ENCODE measurements at regions not wholly inside any gene's neighbourhood (a gene's known extent, or its start where the extent isn't known, plus 50 kb on each side); places are given as distances from the start of the nearest gene placed in this dataset.

DNA sequence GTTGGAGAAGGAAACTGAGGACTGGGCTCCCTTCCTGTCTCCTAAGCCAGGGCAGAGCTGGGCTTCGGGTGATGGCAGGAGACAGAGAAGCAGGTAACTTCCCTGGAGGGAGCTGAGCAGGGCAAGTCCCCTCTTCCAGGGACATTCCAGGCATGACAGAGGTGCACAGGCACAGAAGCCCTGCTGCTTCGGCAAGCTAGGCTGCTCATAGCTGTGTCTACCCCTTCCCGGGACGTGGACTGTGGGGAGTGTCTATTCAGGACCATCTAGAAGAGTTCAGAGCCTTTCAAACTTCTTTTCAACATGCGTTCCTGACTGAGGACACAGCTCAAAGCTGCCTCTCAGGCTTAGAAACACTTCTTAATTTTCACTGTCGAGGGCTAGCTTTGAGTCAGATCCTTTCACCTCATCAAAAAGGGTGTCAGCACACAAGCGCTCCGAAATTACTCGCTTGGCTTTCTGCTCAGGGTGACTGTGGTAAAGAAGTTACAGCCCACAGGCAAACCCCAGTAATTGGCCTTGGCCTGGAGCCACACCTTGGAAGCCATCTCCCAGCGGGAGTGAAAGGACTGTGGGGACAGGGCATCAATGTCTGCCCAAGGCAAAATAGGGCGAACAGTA lies 63.7 kb upstream of the STEAP1B start (continued):
- TF ChIP-seq, protein P1, sequence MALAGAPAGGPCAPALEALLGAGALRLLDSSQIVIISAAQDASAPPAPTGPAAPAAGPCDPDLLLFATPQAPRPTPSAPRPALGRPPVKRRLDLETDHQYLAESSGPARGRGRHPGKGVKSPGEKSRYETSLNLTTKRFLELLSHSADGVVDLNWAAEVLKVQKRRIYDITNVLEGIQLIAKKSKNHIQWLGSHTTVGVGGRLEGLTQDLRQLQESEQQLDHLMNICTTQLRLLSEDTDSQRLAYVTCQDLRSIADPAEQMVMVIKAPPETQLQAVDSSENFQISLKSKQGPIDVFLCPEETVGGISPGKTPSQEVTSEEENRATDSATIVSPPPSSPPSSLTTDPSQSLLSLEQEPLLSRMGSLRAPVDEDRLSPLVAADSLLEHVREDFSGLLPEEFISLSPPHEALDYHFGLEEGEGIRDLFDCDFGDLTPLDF (CRISPR knock-in tag; IDR thresholded peaks at IDR 0.05), result no peak
- TF ChIP-seq, protein P2, sequence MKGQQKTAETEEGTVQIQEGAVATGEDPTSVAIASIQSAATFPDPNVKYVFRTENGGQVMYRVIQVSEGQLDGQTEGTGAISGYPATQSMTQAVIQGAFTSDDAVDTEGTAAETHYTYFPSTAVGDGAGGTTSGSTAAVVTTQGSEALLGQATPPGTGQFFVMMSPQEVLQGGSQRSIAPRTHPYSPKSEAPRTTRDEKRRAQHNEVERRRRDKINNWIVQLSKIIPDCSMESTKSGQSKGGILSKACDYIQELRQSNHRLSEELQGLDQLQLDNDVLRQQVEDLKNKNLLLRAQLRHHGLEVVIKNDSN (CRISPR knock-in tag; IDR thresholded peaks at IDR 0.05), result no peak
- TF ChIP-seq, protein P3, sequence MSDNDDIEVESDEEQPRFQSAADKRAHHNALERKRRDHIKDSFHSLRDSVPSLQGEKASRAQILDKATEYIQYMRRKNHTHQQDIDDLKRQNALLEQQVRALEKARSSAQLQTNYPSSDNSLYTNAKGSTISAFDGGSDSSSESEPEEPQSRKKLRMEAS (CRISPR knock-in tag; IDR thresholded peaks at IDR 0.05), result no peak
- TF ChIP-seq NFE2L1 (CRISPR knock-in tag; IDR thresholded peaks at IDR 0.05) (no peak), JUN (CRISPR knock-in tag; IDR thresholded peaks at IDR 0.05) (no peak), TEAD1 (CRISPR knock-in tag; IDR thresholded peaks at IDR 0.05) (no peak), RELA (CRISPR knock-in tag; IDR thresholded peaks at IDR 0.05; ENCODE audit: borderline replicate concordance) (no peak), FOXJ3 (CRISPR knock-in tag; IDR thresholded peaks at IDR 0.05; ENCODE audit: borderline replicate concordance) (no peak), TCF7 (CRISPR knock-in tag; IDR thresholded peaks at IDR 0.05; ENCODE audit: low read depth) (no peak)
- TF ChIP-seq, protein P4, sequence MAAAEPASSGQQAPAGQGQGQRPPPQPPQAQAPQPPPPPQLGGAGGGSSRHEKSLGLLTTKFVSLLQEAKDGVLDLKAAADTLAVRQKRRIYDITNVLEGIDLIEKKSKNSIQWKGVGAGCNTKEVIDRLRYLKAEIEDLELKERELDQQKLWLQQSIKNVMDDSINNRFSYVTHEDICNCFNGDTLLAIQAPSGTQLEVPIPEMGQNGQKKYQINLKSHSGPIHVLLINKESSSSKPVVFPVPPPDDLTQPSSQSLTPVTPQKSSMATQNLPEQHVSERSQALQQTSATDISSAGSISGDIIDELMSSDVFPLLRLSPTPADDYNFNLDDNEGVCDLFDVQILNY (CRISPR knock-in tag; IDR thresholded peaks at IDR 0.05), result no peak
- TF ChIP-seq, protein P5, sequence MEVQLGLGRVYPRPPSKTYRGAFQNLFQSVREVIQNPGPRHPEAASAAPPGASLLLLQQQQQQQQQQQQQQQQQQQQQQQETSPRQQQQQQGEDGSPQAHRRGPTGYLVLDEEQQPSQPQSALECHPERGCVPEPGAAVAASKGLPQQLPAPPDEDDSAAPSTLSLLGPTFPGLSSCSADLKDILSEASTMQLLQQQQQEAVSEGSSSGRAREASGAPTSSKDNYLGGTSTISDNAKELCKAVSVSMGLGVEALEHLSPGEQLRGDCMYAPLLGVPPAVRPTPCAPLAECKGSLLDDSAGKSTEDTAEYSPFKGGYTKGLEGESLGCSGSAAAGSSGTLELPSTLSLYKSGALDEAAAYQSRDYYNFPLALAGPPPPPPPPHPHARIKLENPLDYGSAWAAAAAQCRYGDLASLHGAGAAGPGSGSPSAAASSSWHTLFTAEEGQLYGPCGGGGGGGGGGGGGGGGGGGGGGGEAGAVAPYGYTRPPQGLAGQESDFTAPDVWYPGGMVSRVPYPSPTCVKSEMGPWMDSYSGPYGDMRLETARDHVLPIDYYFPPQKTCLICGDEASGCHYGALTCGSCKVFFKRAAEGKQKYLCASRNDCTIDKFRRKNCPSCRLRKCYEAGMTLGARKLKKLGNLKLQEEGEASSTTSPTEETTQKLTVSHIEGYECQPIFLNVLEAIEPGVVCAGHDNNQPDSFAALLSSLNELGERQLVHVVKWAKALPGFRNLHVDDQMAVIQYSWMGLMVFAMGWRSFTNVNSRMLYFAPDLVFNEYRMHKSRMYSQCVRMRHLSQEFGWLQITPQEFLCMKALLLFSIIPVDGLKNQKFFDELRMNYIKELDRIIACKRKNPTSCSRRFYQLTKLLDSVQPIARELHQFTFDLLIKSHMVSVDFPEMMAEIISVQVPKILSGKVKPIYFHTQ (CRISPR knock-in tag; IDR thresholded peaks at IDR 0.05), result no peak
- TF ChIP-seq, protein P6, sequence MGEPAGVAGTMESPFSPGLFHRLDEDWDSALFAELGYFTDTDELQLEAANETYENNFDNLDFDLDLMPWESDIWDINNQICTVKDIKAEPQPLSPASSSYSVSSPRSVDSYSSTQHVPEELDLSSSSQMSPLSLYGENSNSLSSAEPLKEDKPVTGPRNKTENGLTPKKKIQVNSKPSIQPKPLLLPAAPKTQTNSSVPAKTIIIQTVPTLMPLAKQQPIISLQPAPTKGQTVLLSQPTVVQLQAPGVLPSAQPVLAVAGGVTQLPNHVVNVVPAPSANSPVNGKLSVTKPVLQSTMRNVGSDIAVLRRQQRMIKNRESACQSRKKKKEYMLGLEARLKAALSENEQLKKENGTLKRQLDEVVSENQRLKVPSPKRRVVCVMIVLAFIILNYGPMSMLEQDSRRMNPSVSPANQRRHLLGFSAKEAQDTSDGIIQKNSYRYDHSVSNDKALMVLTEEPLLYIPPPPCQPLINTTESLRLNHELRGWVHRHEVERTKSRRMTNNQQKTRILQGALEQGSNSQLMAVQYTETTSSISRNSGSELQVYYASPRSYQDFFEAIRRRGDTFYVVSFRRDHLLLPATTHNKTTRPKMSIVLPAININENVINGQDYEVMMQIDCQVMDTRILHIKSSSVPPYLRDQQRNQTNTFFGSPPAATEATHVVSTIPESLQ (CRISPR knock-in tag; IDR thresholded peaks at IDR 0.05), result no peak

DNA sequence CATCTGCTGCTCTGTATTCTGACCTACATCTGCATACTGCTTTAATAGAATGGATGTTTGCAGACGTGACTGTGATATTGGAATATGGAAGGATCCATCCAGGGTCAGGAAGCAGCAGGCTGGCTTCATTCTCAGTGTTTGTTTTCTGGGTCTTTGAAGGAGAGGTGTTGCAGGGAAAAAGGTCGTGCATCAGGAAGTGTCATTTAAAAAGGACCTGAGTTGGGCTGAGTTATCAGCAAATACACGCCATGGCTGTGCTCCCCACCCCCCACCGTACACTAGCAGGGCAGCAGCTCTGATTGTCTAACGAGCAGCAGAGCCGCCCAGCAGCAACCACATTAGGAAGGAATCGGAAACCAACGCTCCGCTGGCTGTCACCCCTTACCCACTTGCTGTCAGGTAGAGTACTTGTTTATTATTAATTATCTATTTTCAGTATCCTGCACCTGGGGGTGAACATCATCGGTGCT lies 63.1 kb upstream of the STEAP1B start:
- Mint-ChIP-seq H3K4me1 (peaks cover 70% of the 10 kb centered on the region), H3K27ac (peak overlapping the region; percentile 81), H3K36me3 (no peaks in the 10 kb centered on the region), H3K4me3 (peak overlapping the region; percentile 45), H3K27me3 (ENCODE audit: low read depth) (no peaks in the 10 kb centered on the region), H3K9me3 (peaks cover 7% of the 10 kb centered on the region; the same call in 1 of the 2 replicates)
- ChIA-PET POLR2A (interaction anchor here (1.0 kb wide), 1 partner anchor 23 kb away, joined by 4 read pairs; no protein-coding TSS in a partner anchor), CTCF (interaction anchor here (0.6 to 5.8 kb wide), 11 partner anchors 24 to 750 kb away, joined by 3 to 197 read pairs (median 7); partner anchors contain the start of gene IL6)
- no peak for ATAC-seq
- DNase-seq (ENCODE audit: low spot score), result no peak
- TF ChIP-seq, protein P7, sequence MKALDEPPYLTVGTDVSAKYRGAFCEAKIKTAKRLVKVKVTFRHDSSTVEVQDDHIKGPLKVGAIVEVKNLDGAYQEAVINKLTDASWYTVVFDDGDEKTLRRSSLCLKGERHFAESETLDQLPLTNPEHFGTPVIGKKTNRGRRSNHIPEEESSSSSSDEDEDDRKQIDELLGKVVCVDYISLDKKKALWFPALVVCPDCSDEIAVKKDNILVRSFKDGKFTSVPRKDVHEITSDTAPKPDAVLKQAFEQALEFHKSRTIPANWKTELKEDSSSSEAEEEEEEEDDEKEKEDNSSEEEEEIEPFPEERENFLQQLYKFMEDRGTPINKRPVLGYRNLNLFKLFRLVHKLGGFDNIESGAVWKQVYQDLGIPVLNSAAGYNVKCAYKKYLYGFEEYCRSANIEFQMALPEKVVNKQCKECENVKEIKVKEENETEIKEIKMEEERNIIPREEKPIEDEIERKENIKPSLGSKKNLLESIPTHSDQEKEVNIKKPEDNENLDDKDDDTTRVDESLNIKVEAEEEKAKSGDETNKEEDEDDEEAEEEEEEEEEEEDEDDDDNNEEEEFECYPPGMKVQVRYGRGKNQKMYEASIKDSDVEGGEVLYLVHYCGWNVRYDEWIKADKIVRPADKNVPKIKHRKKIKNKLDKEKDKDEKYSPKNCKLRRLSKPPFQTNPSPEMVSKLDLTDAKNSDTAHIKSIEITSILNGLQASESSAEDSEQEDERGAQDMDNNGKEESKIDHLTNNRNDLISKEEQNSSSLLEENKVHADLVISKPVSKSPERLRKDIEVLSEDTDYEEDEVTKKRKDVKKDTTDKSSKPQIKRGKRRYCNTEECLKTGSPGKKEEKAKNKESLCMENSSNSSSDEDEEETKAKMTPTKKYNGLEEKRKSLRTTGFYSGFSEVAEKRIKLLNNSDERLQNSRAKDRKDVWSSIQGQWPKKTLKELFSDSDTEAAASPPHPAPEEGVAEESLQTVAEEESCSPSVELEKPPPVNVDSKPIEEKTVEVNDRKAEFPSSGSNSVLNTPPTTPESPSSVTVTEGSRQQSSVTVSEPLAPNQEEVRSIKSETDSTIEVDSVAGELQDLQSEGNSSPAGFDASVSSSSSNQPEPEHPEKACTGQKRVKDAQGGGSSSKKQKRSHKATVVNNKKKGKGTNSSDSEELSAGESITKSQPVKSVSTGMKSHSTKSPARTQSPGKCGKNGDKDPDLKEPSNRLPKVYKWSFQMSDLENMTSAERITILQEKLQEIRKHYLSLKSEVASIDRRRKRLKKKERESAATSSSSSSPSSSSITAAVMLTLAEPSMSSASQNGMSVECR (CRISPR knock-in tag; IDR thresholded peaks at IDR 0.05; ENCODE audit: borderline replicate concordance), result no peak
- TF ChIP-seq NFATC4 (CRISPR knock-in tag; IDR thresholded peaks at IDR 0.05), result no peak
- no peak for TF ChIP-seq MXD4 (CRISPR knock-in tag; IDR thresholded peaks at IDR 0.05; ENCODE audit: borderline replicate concordance)
- TF ChIP-seq, protein P8, sequence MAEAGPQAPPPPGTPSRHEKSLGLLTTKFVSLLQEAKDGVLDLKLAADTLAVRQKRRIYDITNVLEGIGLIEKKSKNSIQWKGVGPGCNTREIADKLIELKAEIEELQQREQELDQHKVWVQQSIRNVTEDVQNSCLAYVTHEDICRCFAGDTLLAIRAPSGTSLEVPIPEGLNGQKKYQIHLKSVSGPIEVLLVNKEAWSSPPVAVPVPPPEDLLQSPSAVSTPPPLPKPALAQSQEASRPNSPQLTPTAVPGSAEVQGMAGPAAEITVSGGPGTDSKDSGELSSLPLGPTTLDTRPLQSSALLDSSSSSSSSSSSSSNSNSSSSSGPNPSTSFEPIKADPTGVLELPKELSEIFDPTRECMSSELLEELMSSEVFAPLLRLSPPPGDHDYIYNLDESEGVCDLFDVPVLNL (CRISPR knock-in tag; IDR thresholded peaks at IDR 0.05; ENCODE audit: borderline replicate concordance, low read depth), result no peak
- no peak for TF ChIP-seq RORB (CRISPR knock-in tag; IDR thresholded peaks at IDR 0.05)
- TF ChIP-seq, protein P3 (CRISPR knock-in tag; IDR thresholded peaks at IDR 0.05), result no peak
- TF ChIP-seq TEAD4 (CRISPR knock-in tag; IDR thresholded peaks at IDR 0.05), result no peak
- no peak for TF ChIP-seq HMGA2 (CRISPR knock-in tag; IDR thresholded peaks at IDR 0.05)
- no peak for TF ChIP-seq GRHL2 (CRISPR knock-in tag; IDR thresholded peaks at IDR 0.05; ENCODE audit: insufficient replicate concordance, severe bottlenecking)
- no peak for TF ChIP-seq ZNF219 (CRISPR knock-in tag; IDR thresholded peaks at IDR 0.05; ENCODE audit: borderline replicate concordance)
- TF ChIP-seq JAZF1 (CRISPR knock-in tag; IDR thresholded peaks at IDR 0.05), result no peak

Data from WTC11 (cell line).